HG03460 (cell line): ENCODE measurements at regions not wholly inside any gene's neighbourhood (a gene's known extent, or its start where the extent isn't known, plus 50 kb on each side); places are given as distances from the start of the nearest gene placed in this dataset.
"Not testable (repeated sequence)": the region's sequence is repeated elsewhere in the genome, so short reads cannot be mapped to it uniquely, and the experiment has no call there.

Source experiments
- ATAC-seq: cut with Tn5 transposase; IDR thresholded peaks from one replicate; pipeline ENCODE4 v1.9.1; 2021; ENCODE audit not compliant: unreplicated experiment

GRCh38 chr7:85685901-85686300, 499.0 kb upstream of the SEMA3D start:
- no peak for ATAC-seq

- ATAC-seq: no peak
Observed at GRCh38 chr7:85682833-85683620, 496.2 kb upstream of the SEMA3D start.

- no peak for ATAC-seq
Observed at GRCh38 chr7:85681241-85681640, 494.4 kb upstream of the SEMA3D start.

GRCh38 chr7:85675093-85675492, 488.2 kb upstream of the SEMA3D start:
- not testable (repeated sequence) for ATAC-seq

GRCh38 chr7:85673876-85674275, 487.0 kb upstream of the SEMA3D start:
- no peak for ATAC-seq

- ATAC-seq: no peak
Observed at GRCh38 chr7:85669225-85669624, 482.4 kb upstream of the SEMA3D start.

- ATAC-seq: no peak
Observed at GRCh38 chr7:85664341-85664740, 477.5 kb upstream of the SEMA3D start.

GRCh38 chr7:85659364-85659763, 472.5 kb upstream of the SEMA3D start:
- no peak for ATAC-seq

GRCh38 chr7:85655252-85655651, 468.4 kb upstream of the SEMA3D start:
- ATAC-seq: no peak

- ATAC-seq: no peak
Observed at GRCh38 chr7:85644272-85644671, 457.4 kb upstream of the SEMA3D start.

GRCh38 chr7:85641331-85641730, 454.5 kb upstream of the SEMA3D start:
- no peak for ATAC-seq

GRCh38 chr7:85638394-85638793, 451.5 kb upstream of the SEMA3D start:
- no peak for ATAC-seq

GRCh38 chr7:85634951-85635350, 448.1 kb upstream of the SEMA3D start:
- ATAC-seq: no peak

GRCh38 chr7:85630904-85631600, 444.2 kb upstream of the SEMA3D start:
- no peak for ATAC-seq

- no peak for ATAC-seq
Observed at GRCh38 chr7:85627791-85628586, 441.1 kb upstream of the SEMA3D start.

GRCh38 chr7:85622059-85622458, 435.2 kb upstream of the SEMA3D start:
- ATAC-seq: no peak

GRCh38 chr7:85620936-85621685, 434.3 kb upstream of the SEMA3D start:
- ATAC-seq: no peak

GRCh38 chr7:85619236-85619635, 432.4 kb upstream of the SEMA3D start:
- ATAC-seq: no peak

GRCh38 chr7:85614684-85615083, 427.8 kb upstream of the SEMA3D start:
- ATAC-seq: no peak

GRCh38 chr7:85612514-85612913, 425.7 kb upstream of the SEMA3D start:
- ATAC-seq: no peak

- no peak for ATAC-seq
Observed at GRCh38 chr7:85608804-85609203, 421.9 kb upstream of the SEMA3D start.
